NCI-H69 (cell line): ENCODE measurements at regions not wholly inside any gene's neighbourhood (a gene's known extent, or its start where the extent isn't known, plus 50 kb on each side); places are given as distances from the start of the nearest gene placed in this dataset.
"Not testable (repeated sequence)": the region's sequence is repeated elsewhere in the genome, so short reads cannot be mapped to it uniquely, and the experiment has no call there.

Experiments
- DNase-seq: peaks from one replicate; lab custom pipeline; 2025; lab: John Stamatoyannopoulos, UW

DNA sequence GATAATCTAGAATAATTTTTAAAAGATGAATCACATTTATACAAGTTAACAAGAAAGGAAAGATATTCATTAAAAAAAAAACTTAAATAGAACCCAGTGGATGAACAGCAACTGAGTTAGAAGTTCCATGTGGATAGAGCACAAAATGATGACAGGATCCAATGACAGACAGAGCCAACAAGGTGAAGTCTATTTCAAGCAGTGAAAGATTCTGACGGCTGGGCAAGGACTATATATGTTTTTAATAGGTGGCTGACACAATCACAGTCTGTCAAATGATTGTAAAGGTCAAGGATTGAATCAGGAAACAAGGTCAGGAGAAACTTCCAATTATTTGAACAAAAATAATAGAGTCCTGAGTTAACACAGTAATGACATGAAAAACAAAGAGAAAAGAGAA, 1460.0 kb upstream of the CDH8 start:
- no peak for DNase-seq

DNA sequence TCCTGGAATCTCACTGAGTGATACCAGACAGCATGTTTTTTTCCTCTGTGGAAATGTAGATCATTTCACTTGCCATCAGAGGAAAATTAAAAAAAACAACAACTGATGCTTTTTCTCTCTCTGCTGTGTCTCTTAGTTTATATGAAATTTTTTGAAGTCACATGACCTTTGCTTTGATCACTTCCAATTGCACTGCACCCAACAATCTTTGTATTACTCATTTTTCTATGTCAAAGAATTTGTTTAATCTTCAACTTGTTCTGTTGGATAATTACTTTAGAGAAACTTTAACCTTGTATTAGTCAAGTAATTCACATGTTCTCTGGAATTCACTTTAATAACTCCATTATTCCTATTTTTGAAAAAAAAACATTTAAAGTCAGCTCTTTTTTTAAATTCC, 1452.7 kb upstream of the CDH8 start:
- no peak for DNase-seq

DNA sequence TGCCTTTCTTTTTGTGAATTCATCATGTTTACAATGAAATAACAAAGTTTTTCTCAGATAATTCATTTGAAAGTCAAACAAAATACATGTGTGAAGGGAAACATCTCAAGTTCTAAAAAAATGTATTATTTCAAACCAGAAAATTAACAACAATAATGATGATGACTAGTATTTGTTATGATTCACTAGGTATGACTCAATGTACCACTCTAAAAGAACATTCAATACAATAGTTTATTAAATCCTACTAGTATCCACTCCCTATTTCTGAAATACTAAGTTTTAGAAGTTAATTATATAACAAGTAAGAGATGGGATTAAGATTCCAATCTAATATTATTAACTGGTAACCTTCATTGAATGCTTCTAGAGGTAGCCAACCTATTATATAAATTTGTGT, 1444.8 kb upstream of the CDH8 start:
- DNase-seq, result no peak

DNA sequence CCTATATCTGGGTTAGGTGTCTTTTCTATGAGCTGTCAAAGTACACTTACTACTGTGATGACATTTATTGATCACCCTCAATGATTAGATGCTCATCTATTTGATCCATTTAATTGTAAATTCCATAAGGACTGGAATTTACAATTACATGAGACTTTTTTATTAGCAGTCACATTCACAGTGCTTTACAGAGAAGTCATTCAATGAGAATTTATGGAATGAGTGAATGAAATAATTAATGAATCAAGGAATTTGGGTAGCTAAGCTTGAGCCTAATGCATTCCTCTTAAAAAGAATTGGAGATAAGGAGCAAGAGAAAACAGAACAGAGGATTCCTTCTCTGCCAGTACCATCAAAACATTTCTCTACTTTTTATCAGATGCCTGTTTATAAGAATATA, 1437.5 kb upstream of the CDH8 start:
- no peak for DNase-seq

DNA sequence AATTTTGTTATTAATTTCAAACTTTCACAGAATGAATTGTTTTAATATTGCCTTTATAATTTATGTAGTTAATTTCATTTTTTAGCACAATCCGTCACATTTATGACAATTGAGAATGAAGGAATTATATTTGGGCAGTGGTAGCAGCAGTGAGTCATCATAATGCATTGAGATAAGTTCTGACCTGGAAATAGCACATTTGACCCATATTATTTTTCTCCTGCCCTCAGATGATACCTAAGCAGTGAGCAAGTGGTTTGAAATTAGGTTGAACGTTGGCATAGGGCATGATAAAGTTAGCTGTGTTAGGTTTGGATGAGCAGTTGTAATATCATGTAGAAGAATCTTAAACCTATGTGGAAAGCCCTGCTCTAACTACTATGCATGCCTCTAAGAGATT, 1431.3 kb upstream of the CDH8 start:
- DNase-seq, result no peak

DNA sequence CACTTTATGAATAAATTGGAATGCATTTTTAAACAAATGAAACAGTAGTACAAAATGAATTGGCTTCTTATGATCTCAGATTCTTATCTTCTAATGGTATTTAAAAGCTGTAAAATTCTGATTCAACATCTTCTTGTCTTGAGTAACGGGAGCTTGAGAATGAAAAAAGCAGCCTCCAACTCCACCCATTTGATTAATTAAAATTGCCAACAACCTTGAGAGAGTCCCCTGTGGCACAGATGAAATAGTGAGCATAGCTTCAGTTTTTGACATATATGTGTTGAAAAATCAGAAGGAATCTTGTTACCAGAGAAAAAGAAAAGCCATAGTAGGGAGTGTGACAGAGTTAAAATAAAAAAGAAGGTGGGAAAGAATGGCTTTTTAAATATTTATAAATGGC, 1426.1 kb upstream of the CDH8 start:
- no peak for DNase-seq

DNA sequence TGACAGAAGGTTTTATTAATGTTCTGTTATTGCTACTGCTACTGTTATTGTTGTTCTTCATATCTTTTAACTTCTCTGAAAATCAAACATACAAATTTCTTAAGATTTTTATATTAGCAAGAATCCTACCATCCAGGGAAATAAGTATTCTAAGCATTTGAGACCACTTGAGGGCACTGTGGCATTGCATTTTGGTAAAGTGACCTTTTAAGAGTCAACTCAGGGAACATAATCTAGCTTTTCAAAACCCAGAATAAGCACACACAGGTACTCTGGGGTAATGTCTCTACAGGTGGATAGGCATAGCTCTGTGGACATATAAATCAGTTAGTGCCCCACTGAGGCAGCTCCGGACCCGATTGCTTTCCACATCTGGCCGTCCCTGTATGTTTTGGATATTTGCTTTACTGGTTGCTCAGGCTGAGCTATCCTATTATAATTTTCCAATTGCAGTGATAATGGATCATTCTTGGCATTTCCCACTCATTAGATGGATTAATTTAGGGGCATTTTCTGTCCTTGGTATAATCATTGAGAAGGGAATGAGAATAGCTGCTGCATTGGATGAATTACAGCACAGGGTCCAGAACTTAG, 1425.1 kb upstream of the CDH8 start:
- peak; percentile 73 for DNase-seq

DNA sequence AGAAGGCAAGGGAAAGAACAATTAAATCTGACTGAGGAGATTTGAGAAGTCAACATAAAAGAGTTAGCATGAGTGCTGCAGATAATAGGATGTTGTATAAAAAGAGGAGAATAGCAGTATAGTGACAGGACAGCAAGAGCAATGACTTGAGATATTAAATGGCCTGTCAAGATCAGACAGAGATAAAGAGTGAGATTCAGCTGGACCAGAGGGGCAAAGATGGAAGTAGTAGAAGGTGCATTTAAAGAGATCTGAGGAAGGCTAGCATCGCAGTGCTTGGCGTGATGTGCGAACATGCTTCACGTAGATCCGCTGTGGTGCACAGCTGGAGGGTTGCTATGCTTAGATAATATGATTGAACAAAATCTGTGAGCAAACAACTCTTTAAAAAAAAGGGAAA, 1422.6 kb upstream of the CDH8 start:
- peak; percentile 86 for DNase-seq

DNA sequence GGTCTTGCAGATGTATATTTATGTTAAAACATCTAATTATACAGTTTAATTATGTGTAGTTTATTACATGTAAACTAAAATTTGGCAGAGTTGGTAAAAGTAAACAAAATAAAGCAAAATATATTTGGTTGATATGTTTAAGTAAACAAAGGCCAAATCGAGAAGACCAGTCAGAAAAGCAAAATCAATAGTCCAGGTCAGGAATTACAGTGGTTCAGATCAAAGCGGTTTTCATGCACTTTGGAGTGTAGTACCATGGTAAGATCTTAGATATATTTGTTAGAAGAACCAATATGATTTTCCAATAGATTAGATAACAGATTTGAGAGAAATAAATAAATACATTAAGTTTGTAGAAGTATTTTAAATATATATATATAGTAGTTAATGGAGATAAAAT, 1421.6 kb upstream of the CDH8 start:
- DNase-seq, result peak; percentile 22

DNA sequence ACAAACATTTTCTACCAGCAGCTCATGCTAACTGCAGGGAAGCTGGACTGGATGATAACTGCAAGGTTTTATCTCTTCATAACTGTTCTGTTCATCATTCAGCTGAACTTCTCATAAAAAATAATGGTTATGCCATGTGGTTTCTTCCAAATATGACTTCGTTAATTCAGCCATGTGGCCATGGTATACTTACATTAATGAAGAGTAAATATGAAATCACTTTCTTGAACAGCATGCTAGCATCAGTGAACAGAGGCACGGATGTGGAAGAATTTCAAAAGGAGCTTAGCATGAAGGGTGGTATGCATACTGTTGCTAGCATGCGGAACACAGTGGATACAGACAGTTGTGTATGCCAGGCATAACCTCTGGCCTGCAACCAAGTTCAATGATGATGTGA, 1417.0 kb upstream of the CDH8 start:
- DNase-seq, result peak; percentile 25

DNA sequence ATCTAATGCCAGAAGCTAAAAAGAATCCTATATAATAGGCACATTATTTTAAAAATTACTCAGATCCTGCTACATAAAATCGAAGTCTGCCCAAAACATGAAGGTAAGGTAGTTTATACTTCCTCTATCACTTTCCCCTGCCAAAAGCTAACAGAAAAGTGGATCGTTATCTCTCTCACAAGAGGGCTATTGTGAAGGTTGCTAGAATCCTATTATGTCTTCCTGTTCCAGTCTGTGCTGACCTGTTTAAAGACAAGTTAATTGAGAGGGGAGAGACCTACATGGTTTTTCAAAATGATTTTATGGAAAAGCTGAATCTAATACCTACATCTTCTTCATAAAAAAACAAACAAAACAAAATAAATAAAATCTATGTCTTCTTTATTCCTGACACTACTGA, 1410.9 kb upstream of the CDH8 start:
- DNase-seq, result peak; percentile 79

DNA sequence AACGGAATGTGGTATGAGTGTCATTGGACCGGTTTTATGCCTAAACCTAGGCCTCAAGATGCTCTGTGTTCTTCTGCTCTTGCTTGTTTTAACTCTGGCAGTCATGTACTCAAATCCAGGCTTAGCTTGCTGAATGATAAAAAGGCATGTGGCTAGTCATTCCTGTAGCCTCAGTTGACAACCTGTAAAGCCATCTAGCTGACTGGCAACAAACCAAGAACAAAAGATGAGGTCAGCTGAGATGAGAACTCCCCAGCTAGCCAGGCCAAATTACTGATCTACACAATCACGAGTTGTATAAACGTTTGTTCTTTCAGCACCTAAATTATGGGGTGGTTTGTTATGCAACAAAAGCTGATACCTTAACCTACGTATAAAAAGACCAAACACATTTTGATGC, 1406.0 kb upstream of the CDH8 start:
- DNase-seq, result peak; percentile 77

DNA sequence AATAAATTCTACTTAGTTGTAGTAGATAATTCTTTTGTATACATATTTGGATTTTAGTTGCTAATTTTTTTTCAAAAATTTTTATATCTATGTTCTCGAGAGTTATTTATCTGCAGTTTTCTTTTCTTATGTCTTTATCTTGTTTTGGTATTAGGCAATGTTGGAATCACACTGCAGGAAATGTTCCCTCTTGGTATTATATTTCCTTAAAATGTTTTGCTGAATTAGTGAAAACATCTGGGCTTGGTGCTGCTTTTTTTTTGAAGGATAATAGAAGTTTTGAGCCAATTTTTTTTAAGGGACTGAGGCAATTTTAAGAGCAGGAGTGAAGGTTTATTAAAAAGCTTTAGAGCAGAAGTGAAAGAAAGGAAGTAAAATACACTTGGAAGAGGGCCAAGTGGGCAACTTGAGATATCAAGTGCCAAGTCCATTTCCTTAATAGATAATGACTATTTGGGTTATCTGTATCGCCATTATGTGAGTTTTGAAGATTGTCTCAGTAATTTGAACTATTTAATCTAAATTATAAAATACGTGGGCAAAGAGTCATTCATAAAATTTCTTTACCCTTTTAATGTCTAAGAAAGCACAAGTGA, 1390.1 kb upstream of the CDH8 start:
- peak; percentile 16 for DNase-seq

DNA sequence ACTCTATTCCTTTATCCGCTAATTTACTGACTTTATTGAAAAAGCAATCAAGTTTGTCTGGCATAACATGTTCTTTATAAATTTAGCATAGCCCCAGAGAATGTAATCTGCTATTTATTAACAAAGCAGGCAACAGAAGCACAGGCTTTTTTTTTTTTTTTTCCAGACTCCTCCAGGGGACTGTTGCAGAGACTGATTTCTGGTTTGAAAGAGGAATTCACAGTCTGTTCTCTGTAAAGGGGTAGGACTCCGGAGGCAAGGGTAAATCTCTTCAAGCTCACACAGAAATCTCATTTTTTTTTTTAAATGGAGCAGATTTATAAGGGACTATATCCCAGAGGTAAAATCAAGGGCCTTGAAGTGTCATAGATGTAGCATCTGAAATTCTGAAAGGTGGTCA, 1386.5 kb upstream of the CDH8 start:
- peak; percentile 56 for DNase-seq

DNA sequence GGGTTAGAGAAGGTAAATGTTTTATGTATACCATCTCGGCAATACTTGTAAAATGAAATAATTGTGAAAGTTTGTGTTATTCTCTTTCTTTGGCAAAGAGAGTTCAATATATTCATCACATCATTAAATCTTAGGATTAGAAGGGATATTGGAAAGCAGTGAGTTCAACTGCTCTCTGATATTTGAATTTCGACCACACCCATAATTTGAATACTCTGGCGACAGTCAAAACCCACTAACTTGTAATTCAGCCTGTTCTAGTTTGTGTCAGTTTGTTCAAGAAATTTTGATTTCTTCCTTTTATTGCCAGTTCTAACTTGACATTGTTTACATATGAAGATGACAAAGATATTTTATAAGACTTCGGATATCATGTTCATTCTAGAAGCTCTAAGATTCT, 1380.5 kb upstream of the CDH8 start:
- DNase-seq, result peak; percentile 3

DNA sequence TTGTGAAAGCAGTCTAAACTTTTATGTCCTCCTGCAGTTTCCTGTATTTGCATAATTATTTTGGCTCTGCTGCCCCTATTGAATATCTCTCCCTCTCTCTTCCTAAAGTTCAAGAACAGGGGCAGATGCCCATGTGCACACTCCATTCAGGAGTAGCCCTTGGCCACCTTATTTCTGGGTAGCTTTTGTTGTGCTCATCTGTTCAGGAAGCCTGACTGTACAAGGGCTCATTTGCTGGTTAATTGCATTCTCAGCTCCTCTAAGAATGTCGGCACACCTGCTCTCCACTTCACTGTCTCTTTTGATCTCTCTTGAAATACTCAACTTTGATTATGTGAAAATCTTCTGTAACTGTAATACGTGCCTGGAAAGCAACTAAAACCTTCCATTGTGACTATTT, 1378.8 kb upstream of the CDH8 start:
- DNase-seq, result peak; percentile 83

DNA sequence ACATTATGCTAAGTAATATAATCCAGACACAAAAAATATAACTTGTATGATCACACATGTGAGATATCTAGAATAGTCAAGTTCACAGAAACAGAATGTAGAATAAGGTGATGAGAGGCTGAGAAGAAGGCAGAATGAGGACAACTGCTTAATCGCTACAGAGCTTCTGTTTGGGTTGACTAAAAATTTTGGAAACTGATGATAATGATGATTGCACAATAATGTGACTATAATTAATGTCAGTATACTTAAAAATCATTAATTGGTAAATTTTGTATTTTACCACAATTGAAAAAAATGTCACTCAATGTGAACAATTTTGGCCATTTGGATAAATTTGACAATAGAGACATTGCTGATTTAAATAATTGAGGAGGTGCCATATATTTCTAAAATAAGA, 1374.4 kb upstream of the CDH8 start:
- no peak for DNase-seq

DNA sequence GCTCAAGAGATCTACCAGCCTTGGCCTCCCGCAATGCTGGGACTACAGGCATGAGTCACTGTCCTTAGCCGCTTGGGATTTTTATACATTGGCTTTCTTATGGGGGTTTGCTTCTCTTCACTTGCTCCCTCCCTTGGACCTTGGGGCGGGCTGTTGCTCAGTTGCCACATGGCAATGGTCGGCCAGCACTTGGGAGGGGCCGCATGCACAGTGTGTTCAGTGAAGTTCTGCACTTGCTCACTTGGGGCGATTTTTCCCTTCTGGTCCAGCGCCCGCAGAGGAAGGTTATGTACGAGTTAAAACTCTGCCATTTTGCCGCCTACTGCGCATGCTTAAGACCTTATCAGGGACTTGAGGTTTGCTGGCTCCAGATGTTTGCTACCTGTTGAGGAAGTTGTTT, 1367.6 kb upstream of the CDH8 start:
- no peak for DNase-seq

DNA sequence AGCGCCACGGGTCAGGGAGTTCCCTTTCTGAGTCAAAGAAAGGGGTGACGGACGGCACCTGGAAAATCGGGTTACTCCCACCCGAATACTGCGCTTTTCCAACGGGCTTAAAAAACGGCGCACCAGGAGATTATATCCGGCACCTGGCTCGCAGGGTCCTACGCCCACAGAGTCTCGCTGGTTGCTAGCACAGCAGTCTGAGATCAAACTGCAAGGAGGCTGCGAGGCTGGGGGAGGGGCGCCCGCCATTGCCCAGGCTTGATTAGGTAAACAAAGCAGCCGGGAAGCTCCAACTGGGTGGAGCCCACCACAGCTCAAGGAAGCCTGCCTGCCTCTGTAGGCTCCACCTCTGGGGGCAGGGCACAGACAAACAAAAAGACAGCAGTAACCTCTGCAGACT, 1352.0 kb upstream of the CDH8 start:
- not testable (repeated sequence) for DNase-seq

DNA sequence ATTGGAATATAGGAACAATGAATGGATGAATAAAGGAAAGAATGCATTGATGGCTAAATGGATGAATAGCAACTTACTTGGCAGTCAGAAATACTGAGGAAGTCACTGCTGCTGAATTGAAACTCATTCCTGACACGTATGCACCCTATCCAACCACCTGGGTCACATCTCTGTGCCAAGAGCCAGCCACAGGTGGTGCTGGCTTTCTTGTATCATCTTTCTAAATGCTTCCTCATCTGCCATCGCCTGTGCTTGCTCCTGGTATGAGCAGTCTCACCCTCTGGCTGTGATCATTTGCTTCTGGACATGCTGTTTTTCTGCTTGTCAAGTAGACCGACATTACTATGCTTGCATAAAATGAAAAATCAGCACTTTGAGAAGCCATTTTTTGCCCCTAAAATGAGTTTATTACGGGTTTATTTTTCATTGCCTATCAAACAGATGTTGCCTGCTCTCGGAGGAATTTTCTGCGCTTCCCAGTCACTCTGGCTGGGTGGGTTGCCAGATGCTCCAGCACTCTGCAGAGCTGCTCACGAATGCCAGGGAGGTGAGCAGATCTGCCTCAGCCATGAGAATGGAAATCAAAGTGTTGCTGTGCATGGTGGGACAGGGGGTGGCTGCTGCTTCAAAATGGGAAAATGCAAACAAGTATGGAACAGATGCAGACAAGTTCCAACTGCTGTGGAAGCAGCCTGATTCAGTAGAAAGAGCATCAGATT, 1349.6 kb upstream of the CDH8 start:
- DNase-seq, result peak; percentile 79

DNA sequence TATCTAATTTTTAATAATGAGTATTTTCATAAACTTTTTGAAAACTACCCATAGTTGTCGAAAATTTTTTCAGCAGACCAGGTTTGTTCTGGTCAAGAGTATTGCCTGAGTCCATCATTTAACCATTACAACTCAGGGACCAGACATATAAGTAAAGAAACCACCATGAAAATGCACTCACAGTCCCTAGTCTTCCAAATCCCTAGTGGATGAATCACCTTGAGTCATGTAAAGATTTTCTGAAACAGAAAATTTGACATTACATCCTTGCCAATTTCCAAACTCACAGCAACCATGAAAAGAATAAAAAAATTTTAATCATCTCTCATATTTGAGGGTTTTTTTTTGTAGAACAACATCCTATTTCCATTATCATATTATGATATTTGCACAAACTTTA, 1337.5 kb upstream of the CDH8 start:
- DNase-seq, result no peak

DNA sequence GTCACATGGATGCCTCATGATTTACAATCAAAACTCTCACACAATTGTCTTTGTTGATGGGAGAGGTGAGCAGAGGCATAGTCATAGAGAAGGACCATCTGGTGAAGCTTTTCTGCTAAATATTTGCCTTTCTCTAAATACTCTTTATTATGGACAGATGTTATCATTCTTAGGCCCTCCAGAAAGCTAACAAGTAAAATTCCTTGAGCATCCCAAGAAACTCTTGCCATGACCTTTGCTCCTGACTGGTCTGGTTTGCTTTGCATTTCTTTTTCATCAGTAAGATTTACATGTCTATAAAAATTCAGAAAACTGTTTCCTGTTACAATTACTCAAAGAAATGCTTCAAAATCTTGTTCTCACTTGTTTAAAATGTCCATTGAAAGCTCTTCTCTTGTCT, 1336.6 kb upstream of the CDH8 start:
- DNase-seq, result peak; percentile 79

DNA sequence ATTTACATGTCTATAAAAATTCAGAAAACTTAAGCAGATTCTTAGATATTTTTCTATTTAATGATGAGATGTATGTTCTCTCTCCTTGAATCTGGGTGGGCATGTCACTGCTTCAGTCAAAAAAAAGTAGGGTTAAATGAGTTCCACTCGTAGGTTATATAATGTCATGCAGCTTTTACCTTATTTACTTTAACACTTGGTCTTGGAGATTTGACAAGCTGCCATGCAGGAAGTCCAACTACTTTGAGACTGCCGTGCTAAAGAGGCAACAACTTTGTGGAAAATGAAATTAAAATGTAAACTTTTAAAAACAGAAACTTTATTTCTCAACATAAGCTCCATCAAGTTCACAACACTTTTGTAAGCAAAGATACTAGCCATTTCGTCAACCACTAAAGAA, 1336.0 kb upstream of the CDH8 start:
- peak; percentile 25 for DNase-seq
